Activated naive CD4-positive, alpha-beta T cell treated with anti-CD3 and anti-CD28 coated beads for 36 hours (primary cell): ENCODE measurements at regions not wholly inside any gene's neighbourhood (a gene's known extent, or its start where the extent isn't known, plus 50 kb on each side); places are given as distances from the start of the nearest gene placed in this dataset.
"Not testable (repeated sequence)": the region's sequence is repeated elsewhere in the genome, so short reads cannot be mapped to it uniquely, and the experiment has no call there.

Source experiments
- CTCF ChIA-PET: fragments of 350-600 bp; sonication (Branson Sonifier 250); formaldehyde crosslinking; loops from one replicate; lab custom pipeline; 2021; ENCODE audit warnings: antibody characterized with exemption; lab: Charles Lee
- DNase-seq: peaks from one replicate; pipeline ENCODE4 v3.0.0-alpha.2; 2020
- H3K27ac Mint-ChIP-seq: one replicate; pipeline ENCODE4 v1.8.0; 2021; ENCODE audit warnings: mild to moderate bottlenecking, mixed read lengths
- H3K27me3 Mint-ChIP-seq: one replicate; pipeline ENCODE4 v1.8.0; 2021; ENCODE audit warnings: low read depth, mixed read lengths
- H3K36me3 Mint-ChIP-seq: one replicate; pipeline ENCODE4 v1.8.0; 2021; ENCODE audit warnings: low read depth, mixed read lengths
- H3K4me1 Mint-ChIP-seq: one replicate; pipeline ENCODE4 v1.8.0; 2021; ENCODE audit warnings: low read depth, mixed read lengths
- H3K4me3 Mint-ChIP-seq: one replicate; pipeline ENCODE4 v1.8.0; 2021; ENCODE audit warnings: mild to moderate bottlenecking, moderate library complexity, mixed read lengths
- H3K9me3 Mint-ChIP-seq: one replicate; pipeline ENCODE4 v1.8.0; 2021; ENCODE audit warnings: mixed read lengths
- intact Hi-C: fragments of 100-400 bp; cut with micrococcal nuclease; formaldehyde crosslinking; loops from one replicate; pipeline ENCODE4 v1.15.1; 2023

- H3K9me3 Mint-ChIP-seq = peaks cover 4% of the 10 kb centered on the region
- intact Hi-C loops = no loop called here
- H3K27ac Mint-ChIP-seq = no peak overlapping the region
- H3K27me3 Mint-ChIP-seq = no peaks in the 10 kb centered on the region
- no peaks in the 10 kb centered on the region for H3K4me1 Mint-ChIP-seq
- CTCF ChIA-PET = no interaction called here
- H3K4me3 Mint-ChIP-seq = no peak overlapping the region
- DNase-seq = no peak
- no peaks in the 10 kb centered on the region for H3K36me3 Mint-ChIP-seq
Measured at GRCh38 chr2:52260904-52261303, 1229.0 kb upstream of the NRXN1 start.

GRCh38 chr2:52258967-52259366 is 1227.0 kb upstream of the NRXN1 start:
- H3K4me1 Mint-ChIP-seq, CTCF ChIA-PET, H3K9me3 Mint-ChIP-seq, DNase-seq, H3K27ac Mint-ChIP-seq, H3K36me3 Mint-ChIP-seq, H3K4me3 Mint-ChIP-seq, intact Hi-C loops, H3K27me3 Mint-ChIP-seq: not testable (repeated sequence)

- intact Hi-C loops = no loop called here
- H3K4me3 Mint-ChIP-seq = no peak overlapping the region
- H3K9me3 Mint-ChIP-seq = peaks cover 2% of the 10 kb centered on the region
- no peaks in the 10 kb centered on the region for H3K4me1 Mint-ChIP-seq
- H3K27ac Mint-ChIP-seq = no peak overlapping the region
- no peaks in the 10 kb centered on the region for H3K36me3 Mint-ChIP-seq
- no peak for DNase-seq
- CTCF ChIA-PET = no interaction called here
- no peaks in the 10 kb centered on the region for H3K27me3 Mint-ChIP-seq
Measured at GRCh38 chr2:52258038-52258437, 1226.1 kb upstream of the NRXN1 start.

GRCh38 chr2:52253416-52253980 is 1221.6 kb upstream of the NRXN1 start:
- Mint-ChIP-seq H3K4me3 (no peak overlapping the region), H3K4me1 (no peaks in the 10 kb centered on the region), H3K36me3 (no peaks in the 10 kb centered on the region), H3K27me3 (no peaks in the 10 kb centered on the region), H3K9me3 (peaks cover 2% of the 10 kb centered on the region), H3K27ac (no peak overlapping the region)
- DNase-seq = no peak
- intact Hi-C loops = no loop called here
- CTCF ChIA-PET = interaction anchor here (0.5 kb wide), 1 partner anchor 966 kb away, joined by 9 read pairs; no protein-coding TSS in a partner anchor

- no peak overlapping the region for H3K27ac Mint-ChIP-seq
- intact Hi-C loops = no loop called here
- H3K4me3 Mint-ChIP-seq = no peak overlapping the region
- DNase-seq = no peak
- H3K4me1 Mint-ChIP-seq = no peaks in the 10 kb centered on the region
- CTCF ChIA-PET = no interaction called here
- H3K9me3 Mint-ChIP-seq = peaks cover 7% of the 10 kb centered on the region
- H3K36me3 Mint-ChIP-seq = peaks cover 1% of the 10 kb centered on the region
- H3K27me3 Mint-ChIP-seq = no peaks in the 10 kb centered on the region
Measured at GRCh38 chr2:52238782-52239181, 1206.8 kb upstream of the NRXN1 start.

- Mint-ChIP-seq H3K9me3 (peaks cover 4% of the 10 kb centered on the region), H3K4me1 (no peaks in the 10 kb centered on the region), H3K36me3 (no peaks in the 10 kb centered on the region), H3K4me3 (no peak overlapping the region), H3K27ac (no peak overlapping the region), H3K27me3 (no peaks in the 10 kb centered on the region)
- CTCF ChIA-PET = interaction anchor here (0.6 kb wide), 1 partner anchor 46 kb away, joined by 4 read pairs; no protein-coding TSS in a partner anchor
- intact Hi-C loops = no loop called here
- DNase-seq = no peak
Measured at GRCh38 chr2:52222128-52222527, 1190.2 kb upstream of the NRXN1 start.

GRCh38 chr2:52220393-52220792 is 1188.5 kb upstream of the NRXN1 start:
- peaks cover 4% of the 10 kb centered on the region for H3K9me3 Mint-ChIP-seq
- no peak overlapping the region for H3K4me3 Mint-ChIP-seq
- no peak for DNase-seq
- H3K4me1 Mint-ChIP-seq = no peaks in the 10 kb centered on the region
- CTCF ChIA-PET = no interaction called here
- intact Hi-C loops = no loop called here
- H3K36me3 Mint-ChIP-seq = no peaks in the 10 kb centered on the region
- no peak overlapping the region for H3K27ac Mint-ChIP-seq
- no peaks in the 10 kb centered on the region for H3K27me3 Mint-ChIP-seq

GRCh38 chr2:52210611-52211010 is 1178.7 kb upstream of the NRXN1 start:
- H3K4me3 Mint-ChIP-seq = no peak overlapping the region
- H3K36me3 Mint-ChIP-seq = no peaks in the 10 kb centered on the region
- CTCF ChIA-PET = no interaction called here
- H3K27me3 Mint-ChIP-seq = no peaks in the 10 kb centered on the region
- H3K9me3 Mint-ChIP-seq = no peaks in the 10 kb centered on the region
- H3K4me1 Mint-ChIP-seq = no peaks in the 10 kb centered on the region
- no peak overlapping the region for H3K27ac Mint-ChIP-seq
- DNase-seq = no peak
- intact Hi-C loops = no loop called here

- H3K9me3 Mint-ChIP-seq = no peaks in the 10 kb centered on the region
- no peaks in the 10 kb centered on the region for H3K4me1 Mint-ChIP-seq
- no peaks in the 10 kb centered on the region for H3K27me3 Mint-ChIP-seq
- H3K36me3 Mint-ChIP-seq = no peaks in the 10 kb centered on the region
- no peak overlapping the region for H3K27ac Mint-ChIP-seq
- CTCF ChIA-PET = no interaction called here
- DNase-seq = no peak
- H3K4me3 Mint-ChIP-seq = no peak overlapping the region
- intact Hi-C loops = no loop called here
Measured at GRCh38 chr2:52210161-52210560, 1178.2 kb upstream of the NRXN1 start.

- Mint-ChIP-seq H3K4me3 (no peak overlapping the region), H3K27me3 (no peaks in the 10 kb centered on the region), H3K4me1 (no peaks in the 10 kb centered on the region), H3K27ac (no peak overlapping the region), H3K9me3 (no peaks in the 10 kb centered on the region), H3K36me3 (no peaks in the 10 kb centered on the region)
- CTCF ChIA-PET = no interaction called here
- no peak for DNase-seq
- intact Hi-C loops = no loop called here
Measured at GRCh38 chr2:52194342-52194741, 1162.4 kb upstream of the NRXN1 start.

GRCh38 chr2:52193804-52194203 is 1161.9 kb upstream of the NRXN1 start:
- no peaks in the 10 kb centered on the region for H3K4me1 Mint-ChIP-seq
- no peak overlapping the region for H3K27ac Mint-ChIP-seq
- H3K36me3 Mint-ChIP-seq = no peaks in the 10 kb centered on the region
- H3K4me3 Mint-ChIP-seq = no peak overlapping the region
- DNase-seq = no peak
- no peaks in the 10 kb centered on the region for H3K27me3 Mint-ChIP-seq
- intact Hi-C loops = no loop called here
- peaks cover 2% of the 10 kb centered on the region for H3K9me3 Mint-ChIP-seq
- CTCF ChIA-PET = no interaction called here

GRCh38 chr2:52192656-52193055 is 1160.7 kb upstream of the NRXN1 start:
- Mint-ChIP-seq H3K4me1 (no peaks in the 10 kb centered on the region), H3K27me3 (no peaks in the 10 kb centered on the region), H3K27ac (no peak overlapping the region), H3K4me3 (no peak overlapping the region), H3K36me3 (no peaks in the 10 kb centered on the region), H3K9me3 (peaks cover 2% of the 10 kb centered on the region)
- DNase-seq = no peak
- CTCF ChIA-PET = no interaction called here
- intact Hi-C loops = no loop called here

- Mint-ChIP-seq H3K4me3 (no peak overlapping the region), H3K9me3 (peaks cover 6% of the 10 kb centered on the region), H3K4me1 (no peaks in the 10 kb centered on the region), H3K36me3 (no peaks in the 10 kb centered on the region), H3K27me3 (no peaks in the 10 kb centered on the region), H3K27ac (no peak overlapping the region)
- CTCF ChIA-PET = no interaction called here
- DNase-seq = no peak
- intact Hi-C loops = no loop called here
Measured at GRCh38 chr2:52181080-52181479, 1149.1 kb upstream of the NRXN1 start.
